Activated T-cell treated with anti-CD3 and anti-CD28 coated beads for 4 hours (primary cell): ENCODE measurements at regions not wholly inside any gene's neighbourhood (a gene's known extent, or its start where the extent isn't known, plus 50 kb on each side); places are given as distances from the start of the nearest gene placed in this dataset.

ENCODE experiments used
- DNase-seq: peaks from one replicate; pipeline ENCODE4 v3.0.0-alpha.2; 2020

DNA sequence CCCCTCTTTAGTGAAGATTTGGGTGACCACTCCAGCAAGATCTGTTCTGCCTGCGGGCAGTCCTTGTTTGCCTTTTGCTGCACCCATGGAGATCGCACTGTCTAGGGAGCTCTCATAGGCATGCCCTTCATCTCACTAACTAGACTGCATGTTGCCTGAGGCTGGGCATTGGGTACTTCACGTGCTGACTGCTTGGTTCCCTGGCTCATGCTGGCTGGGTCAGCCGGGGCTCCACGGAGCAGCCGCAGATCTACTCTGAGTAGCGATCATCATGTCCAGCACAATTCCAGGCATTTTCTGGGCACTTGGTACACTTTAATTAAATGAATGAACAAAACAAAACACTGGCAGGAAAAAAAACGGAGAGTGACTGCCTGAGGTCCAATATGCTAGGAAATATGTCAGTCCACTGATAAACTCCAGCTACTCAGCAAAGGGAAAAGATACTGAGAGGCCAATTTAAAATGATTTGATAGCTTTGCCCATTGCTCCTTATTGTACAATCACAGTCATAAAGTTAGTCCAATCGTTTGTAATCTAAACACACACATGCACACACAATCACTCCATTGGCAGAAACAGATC is 220.3 kb downstream of the C1D start:
- no peak for DNase-seq

- no peak for DNase-seq
Observed at GRCh38 chr2:67844024-67844540, 218.7 kb downstream of the C1D start.

- DNase-seq, result no peak
Observed at GRCh38 chr2:67845621-67846369, 217.0 kb downstream of the C1D start.

DNA sequence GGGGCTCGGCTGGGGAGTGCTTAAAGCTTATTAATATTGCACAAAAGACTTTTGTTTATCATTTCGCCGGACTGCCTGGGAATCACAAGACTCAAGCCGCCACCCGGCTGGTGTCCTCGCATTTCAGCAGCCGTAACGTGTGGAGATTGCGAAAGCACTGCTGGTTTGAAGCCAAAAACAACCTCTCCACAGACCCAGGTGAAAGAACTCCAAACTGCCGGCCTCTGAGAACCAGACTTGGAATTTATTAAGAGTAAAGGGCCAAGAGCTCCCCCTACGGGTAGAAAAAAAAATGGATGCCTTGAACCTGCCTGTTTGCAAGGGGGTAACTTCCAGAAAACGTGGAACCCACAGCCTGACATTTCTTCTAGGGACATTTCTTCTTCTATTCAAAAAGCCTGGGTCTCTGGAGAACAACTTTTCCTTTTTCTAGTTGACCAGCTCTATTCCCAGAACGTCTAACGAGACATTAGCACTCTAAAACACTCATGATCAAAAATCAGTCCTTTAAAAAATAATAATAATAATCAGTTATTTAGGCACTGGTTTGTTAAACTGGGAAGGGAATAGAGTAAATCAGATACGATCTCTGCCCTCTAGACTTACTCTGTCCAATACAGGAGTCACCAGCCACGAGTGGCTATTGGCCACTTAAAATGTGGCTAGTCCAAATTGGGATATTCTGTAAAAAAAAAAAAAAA is 216.3 kb downstream of the C1D start:
- peak; percentile 1 for DNase-seq

- DNase-seq, result no peak
Observed at GRCh38 chr2:67848551-67849285, 214.1 kb downstream of the C1D start.

- no peak for DNase-seq
Observed at GRCh38 chr2:67851016-67851415, 211.8 kb downstream of the C1D start.

GRCh38 chr2:67851956-67852824 is 210.6 kb downstream of the C1D start:
- DNase-seq, result no peak

- no peak for DNase-seq
Observed at GRCh38 chr2:67854103-67854743, 208.6 kb downstream of the C1D start.

- DNase-seq, result no peak
Observed at GRCh38 chr2:67854798-67855197, 208.0 kb downstream of the C1D start.

GRCh38 chr2:67856866-67857265 is 205.9 kb downstream of the C1D start:
- DNase-seq, result no peak

GRCh38 chr2:67857836-67858235 is 205.0 kb downstream of the C1D start:
- no peak for DNase-seq

- no peak for DNase-seq
Observed at GRCh38 chr2:67858886-67859285, 203.9 kb downstream of the C1D start.

DNA sequence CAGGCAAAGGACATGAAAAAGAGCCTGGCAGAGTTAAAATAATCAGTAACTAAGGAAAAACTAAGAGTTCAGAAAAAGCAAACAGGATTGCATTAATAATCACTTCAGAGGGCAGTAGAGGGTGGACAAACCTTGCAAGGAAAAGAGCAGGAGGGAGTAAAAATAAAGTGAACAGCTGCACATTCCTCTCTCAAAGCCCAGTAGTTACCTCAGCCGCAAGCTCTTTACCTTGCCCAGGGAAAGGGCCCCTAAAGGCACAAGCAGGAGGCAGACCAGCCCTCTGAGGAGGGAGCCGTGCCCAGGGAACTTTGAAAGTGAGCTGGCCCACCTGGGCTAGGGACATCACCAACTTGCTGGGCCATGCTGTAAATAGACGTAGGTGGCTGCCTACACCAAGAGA is 196.9 kb downstream of the C1D start:
- DNase-seq, result no peak

DNA sequence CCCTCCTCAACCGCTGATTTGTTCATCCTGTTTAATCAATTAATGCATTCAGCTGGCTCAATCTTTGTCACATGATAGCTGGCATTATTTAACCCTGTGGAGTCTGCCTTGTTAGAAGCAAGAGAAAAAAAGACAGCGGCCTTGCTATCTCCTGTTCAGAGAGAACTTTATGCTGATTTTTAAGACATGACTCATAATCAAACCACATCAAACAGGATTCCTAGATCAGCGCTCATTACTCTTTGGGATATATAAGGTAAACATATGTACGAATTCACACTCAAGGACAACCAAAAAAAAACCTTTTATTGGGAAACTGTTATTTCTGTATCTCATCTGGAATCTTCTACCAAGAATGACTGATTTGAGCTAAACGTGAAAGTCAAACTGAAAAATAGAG is 195.1 kb downstream of the C1D start:
- no peak for DNase-seq

DNA sequence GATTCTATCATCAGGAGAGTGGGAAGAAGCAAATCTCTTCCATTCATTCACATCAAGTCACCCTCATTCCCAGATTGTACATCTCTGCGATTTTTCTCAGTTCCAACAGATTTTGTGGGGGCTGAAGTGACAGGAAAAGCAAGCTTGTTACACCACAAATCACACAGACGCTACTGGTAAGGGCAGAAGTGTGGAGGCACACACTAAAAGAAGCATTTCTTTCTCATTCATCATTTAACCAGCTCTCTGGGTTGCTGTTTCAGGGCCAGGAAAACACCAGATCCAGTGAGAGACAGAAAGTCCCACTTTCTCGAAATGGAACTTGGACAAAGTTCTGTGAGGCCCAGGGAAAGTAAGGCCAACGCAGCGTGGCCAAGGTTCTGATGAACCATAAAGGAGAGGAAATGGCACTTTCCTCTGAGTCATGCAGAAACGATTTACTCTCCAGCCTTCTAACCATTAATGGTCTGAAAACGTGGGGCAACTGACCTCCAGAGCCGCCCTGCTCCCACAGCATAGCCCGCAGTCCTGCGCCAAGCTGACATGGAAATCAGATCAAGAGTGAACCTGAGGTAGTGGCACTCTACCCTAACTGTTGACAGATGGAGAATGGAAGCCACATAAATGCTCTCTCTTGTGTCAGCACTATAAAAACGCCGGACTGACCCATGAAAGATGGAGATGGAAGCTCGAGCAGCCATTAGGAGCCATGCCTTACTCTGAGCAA is 191.0 kb downstream of the C1D start:
- no peak for DNase-seq

GRCh38 chr2:67872481-67872880 is 190.3 kb downstream of the C1D start:
- DNase-seq, result no peak

- DNase-seq, result no peak
Observed at GRCh38 chr2:67873916-67874315, 188.9 kb downstream of the C1D start.

DNA sequence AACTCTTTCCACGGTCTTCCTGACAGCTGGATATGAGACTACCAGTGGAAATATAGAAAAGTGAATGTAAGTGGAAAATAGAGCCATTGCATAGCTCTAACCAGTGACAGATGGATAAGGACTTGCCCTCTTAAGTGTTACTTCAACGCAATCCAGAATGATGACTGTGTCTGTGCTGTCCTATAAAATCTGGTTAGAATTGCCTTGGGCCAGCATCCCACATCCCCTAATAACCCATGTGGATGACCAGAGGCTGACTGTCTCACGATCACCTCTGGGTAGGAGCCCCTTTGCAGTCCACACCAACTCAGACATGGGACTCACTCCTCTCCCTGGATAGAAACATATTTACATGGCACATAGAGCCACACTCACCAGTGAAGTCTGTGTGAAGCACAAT is 186.6 kb downstream of the C1D start:
- DNase-seq, result no peak

DNA sequence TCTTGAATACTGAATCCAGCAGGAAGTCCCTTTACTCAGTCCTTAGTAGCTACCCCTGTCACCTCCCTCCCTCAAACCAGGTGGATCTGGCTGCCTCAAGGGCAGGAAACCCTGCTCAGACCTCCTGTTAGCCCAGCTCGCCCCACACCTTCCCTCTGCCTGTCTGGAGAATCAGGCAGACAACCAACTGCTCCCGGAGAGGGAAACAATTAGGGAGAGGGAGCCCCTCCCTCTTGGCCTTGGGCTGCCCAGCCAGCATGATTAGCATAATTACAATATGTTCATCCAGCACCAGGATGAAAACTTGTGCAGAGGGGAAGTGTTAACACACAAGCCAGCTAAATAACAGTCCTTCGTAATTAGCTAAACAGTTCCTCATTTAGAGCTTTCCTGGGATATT is 185.5 kb downstream of the C1D start:
- DNase-seq, result no peak

GRCh38 chr2:67878743-67879142 is 184.1 kb downstream of the C1D start:
- no peak for DNase-seq
